HEK293T (cell line): ENCODE measurements at regions not wholly inside any gene's neighbourhood (a gene's known extent, or its start where the extent isn't known, plus 50 kb on each side); places are given as distances from the start of the nearest gene placed in this dataset.

ENCODE experiments used
- BHLHE40 ChIP-seq: fragments of 450-650 bp; IDR thresholded peaks from 2 replicates; pipeline ENCODE4 v1.6.1; 2016; ENCODE audit warnings: mild to moderate bottlenecking, moderate library complexity, borderline replicate concordance
- SUZ12 ChIP-seq: fragments of 450-650 bp; IDR thresholded peaks from 2 replicates; pipeline ENCODE4 v1.6.1; 2016; ENCODE audit warnings: mild to moderate bottlenecking

- TF ChIP-seq SUZ12 (no peak), BHLHE40 (no peak)
These were observed 334.7 kb upstream of the POU3F1 start for GRCh38 chr1:38381256-38381655.
